ENCODE measurements at regions not wholly inside any gene's neighbourhood (a gene's known extent, or its start where the extent isn't known, plus 50 kb on each side); places are given as distances from the start of the nearest gene placed in this dataset.

DNA sequence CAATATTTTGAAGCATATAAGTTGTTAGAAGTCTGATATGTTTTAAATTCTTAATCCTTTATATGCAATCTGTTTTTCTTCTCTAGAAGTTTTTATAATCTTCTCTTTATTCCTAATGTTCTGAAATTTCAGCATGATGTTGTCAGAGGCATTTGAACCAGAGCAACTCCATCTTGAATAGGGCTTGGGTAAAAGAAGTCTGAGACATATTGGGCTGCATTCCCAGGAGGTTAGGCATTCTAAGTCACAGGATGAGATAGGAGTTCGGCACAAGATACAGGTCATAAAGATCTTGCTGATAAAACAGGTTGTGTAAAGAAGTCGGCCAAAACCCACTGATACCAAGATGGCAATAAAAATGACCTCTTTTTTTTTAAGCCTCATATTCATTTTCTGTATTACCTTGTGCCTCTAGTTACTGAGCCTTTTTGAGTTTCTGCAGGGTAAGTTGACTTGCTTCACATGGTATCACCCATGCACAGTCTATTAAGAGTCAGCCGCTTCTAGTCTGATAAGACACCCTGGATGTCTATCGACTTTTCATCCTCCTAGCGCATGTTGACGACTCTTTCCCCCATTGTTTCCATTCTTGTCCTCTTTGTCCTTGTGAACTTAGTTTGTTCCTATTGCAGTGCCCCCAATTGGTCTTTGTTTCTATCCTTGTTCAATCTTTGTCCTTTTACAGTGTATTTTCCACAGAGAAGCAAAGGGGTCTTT is 80.8 kb upstream of the RNU6-1 start:
- Mint-ChIP-seq H3K27me3 (no peaks in the 10 kb centered on the region), H3K36me3 (ENCODE audit: low read depth) (no peaks in the 10 kb centered on the region), H3K9me3 (peaks cover 12% of the 10 kb centered on the region), H3K27ac (no peak overlapping the region), H3K4me1 (no peaks in the 10 kb centered on the region), H3K4me3 (no peak overlapping the region)
- POLR2A ChIA-PET: no interaction called here
- intact Hi-C loops (cut with micrococcal nuclease): no loop called here
- ATAC-seq (ENCODE audit: low read depth): no peak
- TF ChIP-seq, protein P1, sequence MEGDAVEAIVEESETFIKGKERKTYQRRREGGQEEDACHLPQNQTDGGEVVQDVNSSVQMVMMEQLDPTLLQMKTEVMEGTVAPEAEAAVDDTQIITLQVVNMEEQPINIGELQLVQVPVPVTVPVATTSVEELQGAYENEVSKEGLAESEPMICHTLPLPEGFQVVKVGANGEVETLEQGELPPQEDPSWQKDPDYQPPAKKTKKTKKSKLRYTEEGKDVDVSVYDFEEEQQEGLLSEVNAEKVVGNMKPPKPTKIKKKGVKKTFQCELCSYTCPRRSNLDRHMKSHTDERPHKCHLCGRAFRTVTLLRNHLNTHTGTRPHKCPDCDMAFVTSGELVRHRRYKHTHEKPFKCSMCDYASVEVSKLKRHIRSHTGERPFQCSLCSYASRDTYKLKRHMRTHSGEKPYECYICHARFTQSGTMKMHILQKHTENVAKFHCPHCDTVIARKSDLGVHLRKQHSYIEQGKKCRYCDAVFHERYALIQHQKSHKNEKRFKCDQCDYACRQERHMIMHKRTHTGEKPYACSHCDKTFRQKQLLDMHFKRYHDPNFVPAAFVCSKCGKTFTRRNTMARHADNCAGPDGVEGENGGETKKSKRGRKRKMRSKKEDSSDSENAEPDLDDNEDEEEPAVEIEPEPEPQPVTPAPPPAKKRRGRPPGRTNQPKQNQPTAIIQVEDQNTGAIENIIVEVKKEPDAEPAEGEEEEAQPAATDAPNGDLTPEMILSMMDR (IDR thresholded peaks at IDR 0.05): no peak
- CTCF ChIA-PET: no interaction called here
- no peak for DNase-seq

DNA sequence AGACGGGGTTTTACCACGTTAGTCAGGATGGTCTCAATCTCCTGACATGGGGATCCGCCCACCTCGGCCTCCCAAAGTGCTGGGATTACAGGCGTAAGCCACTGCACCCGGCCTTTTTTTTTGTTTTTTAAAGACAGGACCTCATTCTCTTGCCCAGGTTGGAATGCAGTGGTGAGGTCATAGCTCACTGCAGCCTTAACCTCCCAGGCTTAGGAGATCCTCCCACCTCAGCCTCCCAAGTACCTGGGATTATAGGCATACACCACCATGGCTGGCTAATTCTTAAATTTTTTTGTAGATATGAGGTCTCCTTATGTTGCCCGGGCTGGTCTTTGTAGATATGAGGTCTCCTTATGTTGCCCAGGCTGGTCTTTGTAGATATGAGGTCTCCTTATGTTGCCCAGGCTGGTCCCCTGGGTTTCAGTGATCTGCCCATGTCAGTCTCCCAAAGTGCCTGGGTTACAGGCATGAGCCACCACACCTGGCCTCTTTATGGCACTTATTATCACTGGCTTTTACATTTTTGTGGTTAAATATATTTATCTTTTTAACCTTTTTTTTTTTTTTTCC is 82.3 kb upstream of the RNU6-1 start:
- ATAC-seq (ENCODE audit: low read depth) (no peak), DNase-seq (no peak)
- H3K4me3 Mint-ChIP-seq: no peak overlapping the region
- no peaks in the 10 kb centered on the region for H3K4me1 Mint-ChIP-seq
- intact Hi-C loops (cut with micrococcal nuclease): no loop called here
- H3K9me3 Mint-ChIP-seq: peaks cover 12% of the 10 kb centered on the region
- ChIA-PET CTCF (no interaction called here), POLR2A (no interaction called here)
- H3K27ac Mint-ChIP-seq: no peak overlapping the region
- no peaks in the 10 kb centered on the region for H3K27me3 Mint-ChIP-seq
- H3K36me3 Mint-ChIP-seq (ENCODE audit: low read depth): no peaks in the 10 kb centered on the region
- TF ChIP-seq, protein P1 (IDR thresholded peaks at IDR 0.05): no peak

DNA sequence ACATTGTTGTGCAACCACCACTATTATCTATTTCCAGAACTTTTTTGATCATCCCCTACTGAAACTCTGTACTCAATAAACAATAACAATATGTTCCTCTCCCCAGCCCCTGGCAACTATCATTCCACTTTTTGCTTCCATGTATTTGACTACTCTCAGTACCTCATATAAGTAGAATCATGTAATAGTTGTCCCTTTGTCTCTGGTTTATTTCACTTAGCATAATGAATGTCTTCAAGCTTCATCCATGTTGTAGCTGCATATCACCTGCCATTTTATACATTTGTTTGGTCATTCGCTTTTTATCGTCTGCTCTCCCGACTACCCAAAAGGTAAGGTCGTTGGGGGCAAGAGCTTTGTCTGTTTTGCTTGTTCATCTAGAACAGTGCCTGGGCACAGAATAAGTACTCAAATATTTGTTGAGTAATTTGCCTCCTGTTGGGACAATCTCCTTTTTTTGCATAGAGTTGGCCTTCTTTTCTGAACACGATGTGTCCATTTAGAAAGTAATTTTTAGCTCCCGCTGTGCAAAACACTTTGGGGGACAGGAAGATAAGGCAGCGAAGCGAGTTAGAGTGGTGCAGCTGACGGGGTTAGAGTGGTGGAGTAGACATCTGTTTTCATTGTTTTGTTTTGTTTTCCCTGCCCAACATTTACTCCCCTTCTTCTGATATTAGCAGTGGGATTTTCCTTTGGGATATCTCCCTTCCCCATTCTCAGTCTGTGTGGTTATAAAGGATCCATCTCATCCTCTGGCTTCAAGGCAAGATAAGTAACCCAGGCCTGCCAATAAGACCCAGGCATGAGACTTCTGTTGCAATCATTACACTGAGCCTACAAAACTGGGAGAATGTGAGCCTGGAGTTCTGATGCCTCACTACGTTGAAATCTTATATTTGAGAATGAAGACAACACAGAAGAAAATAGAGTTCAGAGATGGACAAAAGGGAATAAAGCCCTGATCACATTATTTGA is 83.4 kb upstream of the RNU6-1 start:
- ATAC-seq (ENCODE audit: low read depth): no peak
- H3K27ac Mint-ChIP-seq: no peak overlapping the region
- no peaks in the 10 kb centered on the region for H3K36me3 Mint-ChIP-seq (ENCODE audit: low read depth)
- no peaks in the 10 kb centered on the region for H3K27me3 Mint-ChIP-seq
- TF ChIP-seq, protein P1 (IDR thresholded peaks at IDR 0.05): no peak
- intact Hi-C loops (cut with micrococcal nuclease): no loop called here
- ChIA-PET CTCF (no interaction called here), POLR2A (no interaction called here)
- H3K4me1 Mint-ChIP-seq: no peaks in the 10 kb centered on the region
- peaks cover 9% of the 10 kb centered on the region for H3K9me3 Mint-ChIP-seq
- H3K4me3 Mint-ChIP-seq: no peak overlapping the region
- no peak for DNase-seq

DNA sequence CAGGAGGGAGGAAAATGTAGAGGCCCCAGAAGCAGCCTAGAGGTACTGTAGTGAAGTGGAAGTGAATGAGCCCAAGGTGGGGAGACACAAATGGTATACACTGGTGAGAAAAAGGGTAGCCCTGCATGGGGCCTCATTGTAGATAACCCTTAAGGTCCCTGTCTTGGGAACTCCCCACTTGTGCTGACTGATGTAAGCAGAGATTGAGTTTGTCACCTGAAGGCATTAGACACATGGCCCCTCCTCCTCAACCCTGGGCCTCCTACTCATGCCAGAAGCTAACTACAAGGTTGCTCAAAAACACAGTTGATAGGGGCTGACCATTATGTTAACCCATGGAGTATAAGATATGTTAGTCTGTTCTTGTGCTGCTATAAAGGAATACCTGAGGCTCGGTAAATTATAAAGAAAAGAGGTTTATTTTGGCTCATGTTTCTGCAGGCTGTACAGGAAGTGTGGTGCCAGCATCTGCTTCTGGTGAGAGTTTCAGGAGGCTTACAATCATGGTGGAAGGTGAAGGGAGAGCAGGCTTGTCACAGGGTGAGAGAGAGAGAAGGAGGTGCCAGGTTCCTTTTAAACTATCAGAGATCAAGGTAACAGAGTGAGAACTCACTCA is 84.6 kb upstream of the RNU6-1 start:
- TF ChIP-seq, protein P1 (IDR thresholded peaks at IDR 0.05): no peak
- Mint-ChIP-seq H3K4me1 (no peaks in the 10 kb centered on the region), H3K9me3 (peaks cover 3% of the 10 kb centered on the region), H3K27ac (no peak overlapping the region), H3K4me3 (no peak overlapping the region), H3K36me3 (ENCODE audit: low read depth) (no peaks in the 10 kb centered on the region), H3K27me3 (no peaks in the 10 kb centered on the region)
- POLR2A ChIA-PET: no interaction called here
- intact Hi-C loops (cut with micrococcal nuclease): no loop called here
- ATAC-seq (ENCODE audit: low read depth) (no peak), DNase-seq (no peak)
- CTCF ChIA-PET: no interaction called here

DNA sequence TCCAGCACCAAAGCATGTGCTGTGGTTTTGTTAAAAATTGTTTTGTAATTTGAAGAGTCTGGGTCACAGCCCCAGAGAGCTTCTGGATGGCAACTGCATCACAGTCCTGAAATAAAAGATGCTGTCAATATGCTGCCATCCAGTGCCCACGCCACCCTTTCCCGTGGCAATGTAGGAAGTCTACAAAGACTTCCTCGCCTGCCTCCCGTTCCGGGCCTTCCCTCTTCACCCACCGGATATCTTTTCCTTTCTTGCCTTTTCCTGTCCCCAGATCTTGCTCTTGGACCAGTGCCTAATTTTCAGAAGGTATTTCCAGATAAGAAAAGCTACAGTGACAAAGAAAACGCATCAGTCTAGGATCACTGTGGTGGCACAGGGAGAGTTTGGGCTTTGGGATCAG is 85.3 kb upstream of the RNU6-1 start:
- Mint-ChIP-seq H3K27ac (no peak overlapping the region), H3K27me3 (no peaks in the 10 kb centered on the region), H3K36me3 (ENCODE audit: low read depth) (no peaks in the 10 kb centered on the region), H3K4me1 (no peaks in the 10 kb centered on the region), H3K4me3 (no peak overlapping the region), H3K9me3 (no peaks in the 10 kb centered on the region)
- ATAC-seq (ENCODE audit: low read depth) (no peak), DNase-seq (no peak)
- CTCF ChIA-PET: no interaction called here
- intact Hi-C loops (cut with micrococcal nuclease): no loop called here
- TF ChIP-seq, protein P1 (IDR thresholded peaks at IDR 0.05): no peak
- POLR2A ChIA-PET: no interaction called here

Measured in activated B cell treated with CpG ODN at 0.5 μM for 24 hours (primary cell).